ENCODE measurements at regions not wholly inside any gene's neighbourhood (a gene's known extent, or its start where the extent isn't known, plus 50 kb on each side); places are given as distances from the start of the nearest gene placed in this dataset.

DNA sequence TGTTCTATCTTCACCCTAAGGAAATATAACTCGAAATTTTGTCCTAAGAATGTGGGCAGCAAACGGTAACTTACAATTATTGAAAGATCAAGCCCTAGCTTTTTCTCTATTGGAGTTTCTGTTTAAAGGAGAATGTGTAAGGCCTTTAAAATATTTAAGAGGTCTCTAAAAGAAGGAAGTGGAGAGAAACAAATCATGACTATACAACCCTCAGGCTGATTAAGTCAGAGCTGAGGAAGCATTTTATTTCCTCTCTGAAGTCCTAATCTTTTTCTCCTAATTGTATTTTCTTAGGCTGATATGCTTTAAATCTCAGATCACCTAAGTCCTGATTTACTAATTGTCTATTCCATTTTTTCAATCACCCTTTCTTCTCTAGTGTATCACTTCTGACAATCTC is 1708.8 kb upstream of the C9orf72 start:
- no peaks in the 10 kb centered on the region for H3K36me3 ChIP-seq (ENCODE audit: control insufficient read depth in 2 of 2, extremely low read depth in 1 of 2, insufficient read depth in 2 of 2, low read length in 2 of 2)
- CTCF ChIA-PET: no interaction called here
- H4K20me1 ChIP-seq (replicated peaks; ENCODE audit: control insufficient read depth, extremely low read depth, insufficient read depth, low read length): no peaks in the 10 kb centered on the region
- no peak overlapping the region for H3K27ac ChIP-seq (ENCODE audit: insufficient read depth, low read depth, low read length)
- no peaks in the 10 kb centered on the region for H3K9me1 ChIP-seq (replicated peaks; ENCODE audit: control insufficient read depth, extremely low read depth, insufficient read depth, low read length)
- H3K9ac ChIP-seq (replicated peaks; ENCODE audit: extremely low read depth, insufficient read depth, low read length): no peak overlapping the region
- H3K79me2 ChIP-seq (ENCODE audit: control insufficient read depth, insufficient read depth, low read length): no peaks in the 10 kb centered on the region
- H3K9me3 ChIP-seq (replicated peaks; ENCODE audit: control insufficient read depth, insufficient read depth, low read length): no peaks in the 10 kb centered on the region
- POLR2A ChIA-PET: no interaction called here
- TF ChIP-seq GATA2 (IDR thresholded peaks at IDR 0.05; ENCODE audit: insufficient read depth, insufficient read length, low read depth, low read length) (no peak), FOS (IDR thresholded peaks at IDR 0.05; ENCODE audit: borderline replicate concordance, insufficient read depth, low read length) (no peak), JUN (IDR thresholded peaks at IDR 0.05; ENCODE audit: borderline replicate concordance, insufficient read depth, insufficient read length, low read depth) (no peak), POLR2A (IDR thresholded peaks at IDR 0.05; ENCODE audit: low read depth, low read length) (no peak), EZH2 (IDR thresholded peaks at IDR 0.05; ENCODE audit: borderline replicate concordance, low read depth, low read length, severe bottlenecking) (no peak), POLR2AphosphoS5 (IDR thresholded peaks at IDR 0.05; ENCODE audit: insufficient read depth, low read depth, low read length) (no peak), MYC (IDR thresholded peaks at IDR 0.05; ENCODE audit: low read depth, low read length) (no peak)
- TF ChIP-seq, protein P1, sequence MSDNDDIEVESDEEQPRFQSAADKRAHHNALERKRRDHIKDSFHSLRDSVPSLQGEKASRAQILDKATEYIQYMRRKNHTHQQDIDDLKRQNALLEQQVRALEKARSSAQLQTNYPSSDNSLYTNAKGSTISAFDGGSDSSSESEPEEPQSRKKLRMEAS (IDR thresholded peaks at IDR 0.05; ENCODE audit: insufficient read depth, insufficient read length): no peak
- TF ChIP-seq, protein P2, sequence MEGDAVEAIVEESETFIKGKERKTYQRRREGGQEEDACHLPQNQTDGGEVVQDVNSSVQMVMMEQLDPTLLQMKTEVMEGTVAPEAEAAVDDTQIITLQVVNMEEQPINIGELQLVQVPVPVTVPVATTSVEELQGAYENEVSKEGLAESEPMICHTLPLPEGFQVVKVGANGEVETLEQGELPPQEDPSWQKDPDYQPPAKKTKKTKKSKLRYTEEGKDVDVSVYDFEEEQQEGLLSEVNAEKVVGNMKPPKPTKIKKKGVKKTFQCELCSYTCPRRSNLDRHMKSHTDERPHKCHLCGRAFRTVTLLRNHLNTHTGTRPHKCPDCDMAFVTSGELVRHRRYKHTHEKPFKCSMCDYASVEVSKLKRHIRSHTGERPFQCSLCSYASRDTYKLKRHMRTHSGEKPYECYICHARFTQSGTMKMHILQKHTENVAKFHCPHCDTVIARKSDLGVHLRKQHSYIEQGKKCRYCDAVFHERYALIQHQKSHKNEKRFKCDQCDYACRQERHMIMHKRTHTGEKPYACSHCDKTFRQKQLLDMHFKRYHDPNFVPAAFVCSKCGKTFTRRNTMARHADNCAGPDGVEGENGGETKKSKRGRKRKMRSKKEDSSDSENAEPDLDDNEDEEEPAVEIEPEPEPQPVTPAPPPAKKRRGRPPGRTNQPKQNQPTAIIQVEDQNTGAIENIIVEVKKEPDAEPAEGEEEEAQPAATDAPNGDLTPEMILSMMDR (IDR thresholded peaks at IDR 0.05; ENCODE audit: extremely low read depth in 1 of 2, insufficient read depth in 1 of 2, low read depth in 1 of 2, low read length in 2 of 2): no peak
- no peak overlapping the region for H3K4me2 ChIP-seq (ENCODE audit: insufficient read depth, low read length)
- H3K4me1 ChIP-seq (ENCODE audit: control insufficient read depth, extremely low read depth, insufficient read depth, low read length): no peaks in the 10 kb centered on the region
- intact Hi-C loops (cut with micrococcal nuclease): no loop called here
- dilution Hi-C loops (cut with MboI; ENCODE audit: extremely low pct_ligation_motif_present, low sequenced_read_pairs): no loop called here
- BruUV-seq (replicated peaks): no TSS peak
- no peak overlapping the region for H2AFZ ChIP-seq (ENCODE audit: low read depth, low read length)
- no peaks in the 10 kb centered on the region for H3K27me3 ChIP-seq (ENCODE audit: control insufficient read depth in 2 of 2, insufficient read depth in 2 of 2, low read length in 2 of 2)
- DNase-seq (ENCODE audit: low read depth, low spot score) (no peak), FAIRE-seq (no peak)
- H3K4me3 ChIP-seq (replicated peaks in 1 of 3; ENCODE audit: insufficient read depth in 1 of 3, low read depth in 1 of 3, low read length in 3 of 3): no peak overlapping the region
